ENCODE measurements at regions not wholly inside any gene's neighbourhood (a gene's known extent, or its start where the extent isn't known, plus 50 kb on each side); places are given as distances from the start of the nearest gene placed in this dataset.

DNA sequence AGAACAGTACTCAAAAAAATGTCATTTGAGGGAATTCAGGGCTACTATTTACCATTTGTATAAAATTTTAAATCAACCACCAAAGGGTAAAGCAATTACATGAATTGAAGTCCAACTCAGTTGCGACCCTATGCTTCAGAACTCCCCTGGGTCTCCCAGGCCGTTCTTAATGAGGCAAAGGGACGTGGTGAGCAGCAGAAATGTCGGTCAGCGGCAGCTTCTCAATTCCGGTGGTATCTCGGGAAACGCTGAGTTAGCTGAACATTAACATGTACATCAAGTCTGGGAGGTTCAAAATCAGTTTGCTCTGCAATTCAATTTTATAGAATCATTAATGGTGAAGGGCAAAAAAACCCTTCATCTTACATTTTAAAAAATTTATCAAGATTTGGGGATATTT is 173.2 kb downstream of the DIRAS2 start:
- POLR2A ChIA-PET, result no interaction called here
- H3K27me3 Mint-ChIP-seq, result peaks cover 11% of the 10 kb centered on the region
- CTCF ChIA-PET, result no interaction called here
- intact Hi-C loops (cut with micrococcal nuclease), result no loop called here
- H3K4me1 Mint-ChIP-seq, result no peaks in the 10 kb centered on the region
- DNase-seq (no peak), ATAC-seq (ENCODE audit: low read depth) (no peak)
- H3K4me3 Mint-ChIP-seq, result no peak overlapping the region
- TF ChIP-seq, protein P1, sequence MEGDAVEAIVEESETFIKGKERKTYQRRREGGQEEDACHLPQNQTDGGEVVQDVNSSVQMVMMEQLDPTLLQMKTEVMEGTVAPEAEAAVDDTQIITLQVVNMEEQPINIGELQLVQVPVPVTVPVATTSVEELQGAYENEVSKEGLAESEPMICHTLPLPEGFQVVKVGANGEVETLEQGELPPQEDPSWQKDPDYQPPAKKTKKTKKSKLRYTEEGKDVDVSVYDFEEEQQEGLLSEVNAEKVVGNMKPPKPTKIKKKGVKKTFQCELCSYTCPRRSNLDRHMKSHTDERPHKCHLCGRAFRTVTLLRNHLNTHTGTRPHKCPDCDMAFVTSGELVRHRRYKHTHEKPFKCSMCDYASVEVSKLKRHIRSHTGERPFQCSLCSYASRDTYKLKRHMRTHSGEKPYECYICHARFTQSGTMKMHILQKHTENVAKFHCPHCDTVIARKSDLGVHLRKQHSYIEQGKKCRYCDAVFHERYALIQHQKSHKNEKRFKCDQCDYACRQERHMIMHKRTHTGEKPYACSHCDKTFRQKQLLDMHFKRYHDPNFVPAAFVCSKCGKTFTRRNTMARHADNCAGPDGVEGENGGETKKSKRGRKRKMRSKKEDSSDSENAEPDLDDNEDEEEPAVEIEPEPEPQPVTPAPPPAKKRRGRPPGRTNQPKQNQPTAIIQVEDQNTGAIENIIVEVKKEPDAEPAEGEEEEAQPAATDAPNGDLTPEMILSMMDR (IDR thresholded peaks at IDR 0.05), result no peak
- no peak overlapping the region for H3K27ac Mint-ChIP-seq
- no peaks in the 10 kb centered on the region for H3K9me3 Mint-ChIP-seq
- H3K36me3 Mint-ChIP-seq (ENCODE audit: low read depth), result no peaks in the 10 kb centered on the region

DNA sequence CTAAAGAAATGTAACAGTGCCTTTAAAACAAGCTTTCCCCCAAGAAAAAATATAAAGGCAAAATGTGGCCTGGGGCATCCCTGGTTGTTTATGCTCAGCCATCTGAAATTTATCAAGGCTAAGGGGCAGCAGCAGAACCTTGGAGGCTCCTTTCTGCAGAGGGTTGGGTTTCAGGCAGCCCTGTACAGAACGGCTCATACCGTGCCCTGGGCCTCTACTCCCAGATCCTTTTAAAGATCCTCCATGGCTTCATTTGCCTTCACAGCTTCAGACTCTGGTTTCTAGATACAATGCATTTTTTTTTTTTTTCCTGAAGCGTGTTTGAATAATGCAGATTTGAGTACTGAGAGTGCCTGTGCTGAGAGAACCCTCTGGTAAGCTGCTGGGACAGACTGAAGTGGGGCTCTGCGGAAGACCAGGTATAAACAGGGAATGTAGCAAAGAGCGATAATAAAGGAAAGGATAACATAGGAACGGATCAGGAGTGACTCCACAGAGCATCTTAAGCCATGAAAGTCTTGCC is 172.7 kb downstream of the DIRAS2 start:
- no peak overlapping the region for H3K27ac Mint-ChIP-seq
- no peaks in the 10 kb centered on the region for H3K36me3 Mint-ChIP-seq (ENCODE audit: low read depth)
- ChIA-PET POLR2A (no interaction called here), CTCF (no interaction called here)
- no peak overlapping the region for H3K4me3 Mint-ChIP-seq
- TF ChIP-seq, protein P1 (IDR thresholded peaks at IDR 0.05), result no peak
- intact Hi-C loops (cut with micrococcal nuclease), result no loop called here
- no peak for ATAC-seq (ENCODE audit: low read depth)
- no peak for DNase-seq
- no peaks in the 10 kb centered on the region for H3K4me1 Mint-ChIP-seq
- peaks cover 11% of the 10 kb centered on the region for H3K27me3 Mint-ChIP-seq
- H3K9me3 Mint-ChIP-seq, result no peaks in the 10 kb centered on the region

DNA sequence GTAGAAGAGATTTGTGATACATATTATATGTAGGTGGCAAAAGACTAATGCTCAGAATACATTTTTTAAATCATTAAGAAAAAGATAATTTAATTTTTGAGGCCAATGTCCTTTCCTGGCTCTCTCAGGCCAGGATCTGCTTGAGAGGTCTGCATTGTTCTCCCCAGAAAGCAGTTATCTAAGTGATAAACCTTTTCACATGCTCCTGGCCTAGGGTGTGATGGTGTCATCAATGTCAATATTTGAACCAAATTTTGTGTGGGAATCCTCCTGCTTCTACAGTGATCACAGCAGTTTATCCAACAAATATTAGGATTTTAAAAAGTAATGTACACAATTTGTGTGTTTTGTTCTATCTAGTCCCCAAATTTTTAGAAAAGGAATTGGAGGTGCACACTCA is 166.6 kb downstream of the DIRAS2 start:
- no peaks in the 10 kb centered on the region for H3K9me3 Mint-ChIP-seq
- intact Hi-C loops (cut with micrococcal nuclease), result no loop called here
- TF ChIP-seq, protein P1 (IDR thresholded peaks at IDR 0.05), result no peak
- H3K36me3 Mint-ChIP-seq (ENCODE audit: low read depth), result no peaks in the 10 kb centered on the region
- DNase-seq (no peak), ATAC-seq (ENCODE audit: low read depth) (no peak)
- no peak overlapping the region for H3K27ac Mint-ChIP-seq
- no peaks in the 10 kb centered on the region for H3K4me1 Mint-ChIP-seq
- POLR2A ChIA-PET, result no interaction called here
- CTCF ChIA-PET, result no interaction called here
- H3K4me3 Mint-ChIP-seq, result no peak overlapping the region
- H3K27me3 Mint-ChIP-seq, result peaks cover under 1% of the 10 kb centered on the region

DNA sequence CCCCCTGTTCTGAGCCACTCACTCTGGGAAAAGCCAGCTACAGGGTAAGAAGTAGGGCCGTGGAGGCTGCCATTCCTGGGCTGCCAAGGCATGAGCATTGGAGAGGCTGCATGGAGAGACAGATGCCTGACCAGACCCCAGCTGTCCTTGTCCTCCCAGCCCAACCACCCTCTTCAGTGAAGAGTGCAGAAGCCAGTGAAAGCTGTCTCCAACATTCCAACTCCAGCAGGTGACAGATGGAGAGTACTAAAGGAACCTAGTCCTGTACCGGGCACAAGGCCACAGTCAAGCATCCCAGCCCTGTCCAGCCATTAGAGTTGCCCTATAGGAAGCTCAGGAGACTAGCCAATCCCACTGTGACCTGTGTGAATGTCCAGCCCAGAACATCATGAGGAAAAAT is 165.1 kb downstream of the DIRAS2 start:
- no peak for ATAC-seq (ENCODE audit: low read depth)
- TF ChIP-seq, protein P1 (IDR thresholded peaks at IDR 0.05), result no peak
- DNase-seq, result no peak
- no peaks in the 10 kb centered on the region for H3K4me1 Mint-ChIP-seq
- no peaks in the 10 kb centered on the region for H3K36me3 Mint-ChIP-seq (ENCODE audit: low read depth)
- CTCF ChIA-PET, result no interaction called here
- H3K27ac Mint-ChIP-seq, result no peak overlapping the region
- intact Hi-C loops (cut with micrococcal nuclease), result no loop called here
- no peak overlapping the region for H3K4me3 Mint-ChIP-seq
- POLR2A ChIA-PET, result no interaction called here
- no peaks in the 10 kb centered on the region for H3K27me3 Mint-ChIP-seq
- no peaks in the 10 kb centered on the region for H3K9me3 Mint-ChIP-seq

DNA sequence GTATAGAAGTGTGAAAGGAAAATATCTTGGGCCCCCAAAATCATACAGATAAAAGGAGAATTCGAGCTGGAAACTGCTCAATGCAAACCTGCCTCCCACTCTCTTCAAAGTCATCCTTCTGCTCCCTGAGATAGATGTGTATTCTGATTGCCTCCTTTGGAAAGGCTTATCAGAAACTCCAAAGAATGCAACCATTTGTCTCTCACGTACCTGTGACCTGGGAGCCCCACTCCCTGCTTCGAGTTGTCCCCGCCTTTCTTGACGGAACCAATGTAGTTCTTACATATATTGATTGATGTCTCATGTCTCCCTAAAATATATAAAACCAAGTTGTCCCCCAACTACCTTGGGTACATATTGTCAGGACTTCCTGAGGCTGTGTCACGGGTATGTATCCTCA is 163.8 kb downstream of the DIRAS2 start:
- Mint-ChIP-seq H3K9me3 (no peaks in the 10 kb centered on the region), H3K36me3 (ENCODE audit: low read depth) (no peaks in the 10 kb centered on the region), H3K4me3 (no peak overlapping the region), H3K27ac (no peak overlapping the region), H3K27me3 (no peaks in the 10 kb centered on the region), H3K4me1 (no peaks in the 10 kb centered on the region)
- DNase-seq (no peak), ATAC-seq (ENCODE audit: low read depth) (no peak)
- intact Hi-C loops (cut with micrococcal nuclease), result no loop called here
- TF ChIP-seq, protein P1 (IDR thresholded peaks at IDR 0.05), result no peak
- ChIA-PET CTCF (no interaction called here), POLR2A (no interaction called here)

Data from activated B cell treated with CpG ODN at 0.5 μM for 24 hours (primary cell).